Mesendoderm (in vitro differentiated cells): ENCODE measurements at regions not wholly inside any gene's neighbourhood (a gene's known extent, or its start where the extent isn't known, plus 50 kb on each side); places are given as distances from the start of the nearest gene placed in this dataset.

Experiments used
- DNase-seq: peaks from one replicate; pipeline ENCODE4 v3.0.0; 2013
- H2AK5ac ChIP-seq: 2 replicates; pipeline ENCODE4 v1.6.1; 2013; ENCODE audit warnings: low read length, inconsistent platforms
- H2BK120ac ChIP-seq: 2 replicates; pipeline ENCODE4 v1.6.1; 2013; ENCODE audit warnings: low read depth, mild to moderate bottlenecking, low read length, moderate library complexity, mixed read lengths
- H2BK15ac ChIP-seq: replicated peaks from 2 replicates; pipeline ENCODE4 v1.6.1; 2013; ENCODE audit warnings: low read depth, mild to moderate bottlenecking, moderate library complexity
- H2BK5ac ChIP-seq: 2 replicates; pipeline ENCODE4 v1.6.1; 2013; ENCODE audit warnings: low read length, inconsistent platforms
- H3K18ac ChIP-seq: 2 replicates; pipeline ENCODE4 v1.6.1; 2013; ENCODE audit warnings: mild to moderate bottlenecking, low read length, mixed read lengths
- H3K23ac ChIP-seq: one replicate; pipeline ENCODE4 v1.6.1; 2013; ENCODE audit warnings: low read length
- H3K27ac ChIP-seq: 2 replicates; pipeline ENCODE4 v1.5.1; 2013; ENCODE audit warnings: low read depth, mild to moderate bottlenecking, inconsistent platforms, low read length, moderate library complexity
- H3K27me3 ChIP-seq: 2 replicates; pipeline ENCODE4 v1.6.1; 2013; ENCODE audit warnings: low read length, control low read depth, mild to moderate bottlenecking, inconsistent platforms; ENCODE audit not compliant: insufficient read depth, poor library complexity
- H3K36me3 ChIP-seq: 2 replicates; pipeline ENCODE4 v1.6.1; 2013; ENCODE audit warnings: low read length, inconsistent platforms; ENCODE audit not compliant: control insufficient read depth, insufficient read depth
- H3K4ac ChIP-seq: one replicate; pipeline ENCODE4 v1.6.1; 2013; ENCODE audit warnings: low read depth, mild to moderate bottlenecking, low read length, moderate library complexity
- H3K4me1 ChIP-seq: 2 replicates; pipeline ENCODE4 v1.6.1; 2013; ENCODE audit warnings: low read depth, low read length, inconsistent platforms; ENCODE audit not compliant: control insufficient read depth
- H3K4me2 ChIP-seq: 2 replicates; pipeline ENCODE4 v1.6.1; 2013; ENCODE audit warnings: low read length
- H3K4me3 ChIP-seq: 2 replicates; pipeline ENCODE4 v1.5.1; 2013; ENCODE audit warnings: mild to moderate bottlenecking, low read length
- H3K56ac ChIP-seq: one replicate; pipeline ENCODE4 v1.6.1; 2013; ENCODE audit warnings: low read length
- H3K79me1 ChIP-seq: 2 replicates; pipeline ENCODE4 v1.6.1; 2013; ENCODE audit warnings: low read length, inconsistent platforms
- H3K79me2 ChIP-seq: 2 replicates; pipeline ENCODE4 v1.6.1; 2013; ENCODE audit warnings: mild to moderate bottlenecking, low read length; ENCODE audit not compliant: control insufficient read depth, insufficient read depth
- H3K9ac ChIP-seq: 2 replicates; pipeline ENCODE4 v1.6.1; 2013; ENCODE audit warnings: low read length, inconsistent platforms
- H4K5ac ChIP-seq: one replicate; pipeline ENCODE4 v1.6.1; 2013; ENCODE audit warnings: low read length
- H4K8ac ChIP-seq: one replicate; pipeline ENCODE4 v1.6.1; 2013; ENCODE audit warnings: low read depth, mild to moderate bottlenecking, control low read depth, low read length, moderate library complexity
- WGBS: extraction: QIAGEN DNeasy Blood & Tissue Kit; methylation state at CpG from one replicate; pipeline ENCODE4 v1.1.7; 2013; ENCODE audit warnings: low lambda C conversion rate, missing lambda C conversion rate; ENCODE audit not compliant: insufficient coverage; ENCODE audit errors: extremely low coverage; 5-methylcytosine and 5-hydroxymethylcytosine counted together

GRCh38 chr9:757246-757881, 84.1 kb upstream of the DMRT1 start:
- H3K4ac ChIP-seq = no peak overlapping the region
- no peak overlapping the region for H4K8ac ChIP-seq
- H3K23ac ChIP-seq = no peak overlapping the region
- no peak overlapping the region for H2AK5ac ChIP-seq
- H3K79me1 ChIP-seq = no peaks in the 10 kb centered on the region
- WGBS = no CpG with 5 or more reads among the region's 13 CpGs
- no peaks in the 10 kb centered on the region for H3K36me3 ChIP-seq
- H3K4me1 ChIP-seq = peaks cover 5% of the 10 kb centered on the region
- no peak overlapping the region for H2BK15ac ChIP-seq
- no peak overlapping the region for H2BK120ac ChIP-seq
- peak overlapping the region; percentile 49 for H3K56ac ChIP-seq
- no peaks in the 10 kb centered on the region for H3K27me3 ChIP-seq
- peak; percentile 86 for DNase-seq
- H3K4me3 ChIP-seq = no peak overlapping the region
- no peak overlapping the region for H3K9ac ChIP-seq
- no peak overlapping the region for H3K4me2 ChIP-seq
- no peak overlapping the region for H2BK5ac ChIP-seq
- no peak overlapping the region for H3K18ac ChIP-seq
- no peak overlapping the region for H3K27ac ChIP-seq
- no peaks in the 10 kb centered on the region for H3K79me2 ChIP-seq
- no peak overlapping the region for H4K5ac ChIP-seq

GRCh38 chr9:758146-758545, 83.4 kb upstream of the DMRT1 start:
- WGBS = no CpG with 5 or more reads among the region's 5 CpGs
- no peak overlapping the region for H4K8ac ChIP-seq
- no peak overlapping the region for H2AK5ac ChIP-seq
- no peak overlapping the region for H3K4ac ChIP-seq
- H3K18ac ChIP-seq = no peak overlapping the region
- H3K36me3 ChIP-seq = no peaks in the 10 kb centered on the region
- no peak overlapping the region for H3K4me3 ChIP-seq
- H3K4me2 ChIP-seq = no peak overlapping the region
- H3K56ac ChIP-seq = no peak overlapping the region
- no peak overlapping the region for H3K27ac ChIP-seq
- H3K79me1 ChIP-seq = no peaks in the 10 kb centered on the region
- H3K79me2 ChIP-seq = no peaks in the 10 kb centered on the region
- peaks cover 5% of the 10 kb centered on the region for H3K4me1 ChIP-seq
- DNase-seq = no peak
- H3K23ac ChIP-seq = no peak overlapping the region
- H4K5ac ChIP-seq = no peak overlapping the region
- H3K27me3 ChIP-seq = no peaks in the 10 kb centered on the region
- H3K9ac ChIP-seq = no peak overlapping the region
- H2BK120ac ChIP-seq = no peak overlapping the region
- no peak overlapping the region for H2BK15ac ChIP-seq
- no peak overlapping the region for H2BK5ac ChIP-seq

GRCh38 chr9:759541-759940, 82.0 kb upstream of the DMRT1 start:
- Histone ChIP-seq H2BK120ac (no peak overlapping the region), H3K4ac (no peak overlapping the region), H3K4me1 (peaks cover 5% of the 10 kb centered on the region), H3K4me3 (no peak overlapping the region), H2BK5ac (no peak overlapping the region), H3K18ac (no peak overlapping the region), H3K36me3 (no peaks in the 10 kb centered on the region), H4K8ac (no peak overlapping the region), H3K56ac (no peak overlapping the region), H3K79me2 (no peaks in the 10 kb centered on the region), H3K27me3 (no peaks in the 10 kb centered on the region), H3K27ac (no peak overlapping the region), H3K79me1 (no peaks in the 10 kb centered on the region), H3K9ac (no peak overlapping the region), H3K4me2 (no peak overlapping the region), H2BK15ac (no peak overlapping the region), H4K5ac (no peak overlapping the region), H3K23ac (no peak overlapping the region), H2AK5ac (no peak overlapping the region)
- no CpG with 5 or more reads among the region's 8 CpGs for WGBS
- no peak for DNase-seq

DNA sequence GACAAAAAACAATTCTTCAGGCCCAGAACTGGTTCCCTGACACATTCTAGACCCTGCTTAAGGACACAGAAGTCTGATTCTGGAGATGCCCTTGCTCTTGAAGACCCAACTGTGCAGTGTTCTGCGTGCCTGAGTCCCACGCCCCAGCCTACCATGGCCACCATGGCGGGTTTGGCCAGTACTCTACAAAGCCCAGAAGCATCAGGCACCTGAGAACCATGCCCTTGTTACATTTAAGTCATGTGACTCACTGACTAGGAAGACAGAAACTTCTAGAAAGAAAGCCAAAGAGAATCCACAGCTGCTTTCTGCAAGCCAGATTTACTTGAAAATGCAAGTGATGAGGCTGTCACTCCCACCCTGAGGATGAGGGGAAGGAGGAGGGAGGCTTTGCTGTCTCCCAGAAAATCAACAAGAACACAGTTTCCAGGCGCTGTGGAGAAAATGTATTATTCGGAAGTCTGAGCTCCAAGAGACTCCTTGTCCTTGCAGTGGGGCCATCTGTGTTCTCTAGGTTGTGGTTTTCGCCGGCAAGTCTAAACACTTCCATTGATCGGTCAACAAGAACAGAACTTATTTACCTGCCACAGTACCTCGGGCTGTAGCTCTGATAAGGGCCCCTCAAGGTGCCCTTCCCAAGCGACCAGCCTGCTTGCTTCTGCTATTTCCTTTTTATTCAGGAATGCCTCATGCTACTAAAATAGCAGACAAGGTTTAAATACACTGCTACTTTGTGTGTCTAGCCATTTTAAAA, 81.3 kb upstream of the DMRT1 start:
- H3K79me2 ChIP-seq = no peaks in the 10 kb centered on the region
- H2BK5ac ChIP-seq = no peak overlapping the region
- H3K27ac ChIP-seq = no peak overlapping the region
- H4K8ac ChIP-seq = no peak overlapping the region
- no peak overlapping the region for H2BK120ac ChIP-seq
- no peak overlapping the region for H3K56ac ChIP-seq
- H4K5ac ChIP-seq = no peak overlapping the region
- H3K4ac ChIP-seq = no peak overlapping the region
- H3K18ac ChIP-seq = no peak overlapping the region
- no peaks in the 10 kb centered on the region for H3K79me1 ChIP-seq
- peaks cover 5% of the 10 kb centered on the region for H3K4me1 ChIP-seq
- DNase-seq = no peak
- H3K36me3 ChIP-seq = no peaks in the 10 kb centered on the region
- no peak overlapping the region for H2BK15ac ChIP-seq
- H3K4me2 ChIP-seq = no peak overlapping the region
- WGBS = no CpG with 5 or more reads among the region's 10 CpGs
- H2AK5ac ChIP-seq = no peak overlapping the region
- H3K4me3 ChIP-seq = no peak overlapping the region
- no peak overlapping the region for H3K9ac ChIP-seq
- H3K23ac ChIP-seq = no peak overlapping the region
- H3K27me3 ChIP-seq = no peaks in the 10 kb centered on the region

DNA sequence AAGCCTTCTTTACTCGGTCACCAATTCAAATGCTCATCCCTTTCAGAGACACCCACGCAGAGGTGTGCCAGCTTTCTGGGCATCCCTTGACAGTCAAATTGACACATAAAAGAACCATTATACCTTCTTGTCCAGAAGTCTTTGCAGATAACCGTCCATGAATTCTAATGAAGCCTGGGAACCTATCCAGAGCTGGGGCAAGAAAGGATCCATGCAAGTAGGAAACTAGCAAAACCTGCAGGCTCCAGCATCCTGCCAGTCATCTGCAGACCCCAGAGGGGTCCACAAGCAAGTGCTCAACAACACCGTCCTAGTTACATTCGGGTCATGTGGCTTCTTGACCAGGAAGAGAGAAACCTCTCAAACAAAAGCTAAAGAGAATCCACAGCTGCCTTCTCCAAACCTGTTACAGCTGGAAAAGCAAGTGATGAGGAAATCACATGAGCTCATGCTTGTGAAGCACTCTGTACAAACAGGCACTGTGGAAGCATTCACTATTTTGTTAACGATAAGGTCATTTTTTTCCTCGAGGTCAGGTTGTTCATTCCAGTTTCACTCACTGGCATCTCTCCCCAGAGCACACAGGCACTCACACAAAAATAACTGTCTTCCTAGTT, 80.2 kb upstream of the DMRT1 start:
- Histone ChIP-seq H3K4me3 (no peak overlapping the region), H2AK5ac (no peak overlapping the region), H3K79me2 (no peaks in the 10 kb centered on the region), H3K27me3 (no peaks in the 10 kb centered on the region), H2BK5ac (no peak overlapping the region), H3K36me3 (no peaks in the 10 kb centered on the region), H3K9ac (no peak overlapping the region), H3K23ac (no peak overlapping the region), H2BK15ac (no peak overlapping the region), H3K79me1 (no peaks in the 10 kb centered on the region), H3K56ac (no peak overlapping the region), H4K5ac (no peak overlapping the region), H3K27ac (no peak overlapping the region), H2BK120ac (no peak overlapping the region), H3K4ac (no peak overlapping the region), H3K4me2 (no peak overlapping the region), H3K18ac (no peak overlapping the region), H4K8ac (no peak overlapping the region), H3K4me1 (no peaks in the 10 kb centered on the region)
- no peak for DNase-seq
- no CpG with 5 or more reads among the region's 7 CpGs for WGBS
